K562 (cell line): ENCODE measurements at regions not wholly inside any gene's neighbourhood (a gene's known extent, or its start where the extent isn't known, plus 50 kb on each side); places are given as distances from the start of the nearest gene placed in this dataset.

Experiments
- ATAC-seq: fragments of 200-7000 bp; cut with Tn5 transposase; 3 replicates; pipeline ENCODE4 v1.9.1; 2020; ENCODE audit warnings: moderate library complexity
- BruUV-seq: library from RNA; stranded (reverse); fragments of 400-500 nt; replicated peaks from 2 replicates; lab custom pipeline; 2021; lab: Mats Ljungman, UMichigan
- CTCF ChIA-PET: fragments of 300-600 bp; formaldehyde crosslinking; extraction: SDS; loops from one replicate; lab custom pipeline; 2021; ENCODE audit warnings: low intra/inter-chr PET ratio; lab: Yijun Ruan, JAX
- POLR2A ChIA-PET: fragments of 300-600, 350-650 bp; sonication (Branson Sonifier 250); formaldehyde crosslinking; extraction: SDS; loops from one replicate; lab custom pipeline; 2021; ENCODE audit warnings: antibody characterized with exemption, inconsistent platforms; lab: Yijun Ruan, JAX
- DNase-seq, 4 experiments: peaks; one replicate each; pipeline versions ENCODE4 v3.0.0 to v3.0.0-alpha.2; 2011 to 2018; ENCODE audit warnings: low spot score in 3 of 4, mixed read lengths in 3 of 4; ENCODE audit errors: extremely low read depth in 1 of 4
- FAIRE-seq: peaks from 2 replicates; lab custom pipeline; 2011; peaks lifted over from hg19 to GRCh38; lab: Jason Lieb, UNC
- H2AFZ ChIP-seq: 2 replicates; pipeline ENCODE4 v1.6.0; 2011; ENCODE audit warnings: low read depth, low read length, control low read depth, inconsistent platforms
- H3K27ac ChIP-seq: fragments of 200-600 bp; 3 replicates; pipeline ENCODE4 v1.8.0; 2011; ENCODE audit warnings: low read depth, mild to moderate bottlenecking, control low read depth, inconsistent platforms, low read length, moderate library complexity, mixed read lengths; ENCODE audit errors: extremely low read depth
- H3K27me3 ChIP-seq, 2 experiments: fragments of 300-600 bp in 1 of 2; 2 replicates in 1 of 2; 3 replicates in 1 of 2; pipeline versions ENCODE4 v1.6.0 to v1.8.0; 2011; ENCODE audit warnings: inconsistent platforms in 2 of 2, low read length in 2 of 2, mild to moderate bottlenecking in 1 of 2, mixed read lengths in 1 of 2, moderate library complexity in 1 of 2; ENCODE audit not compliant: control insufficient read depth in 2 of 2, insufficient read depth in 2 of 2
- H3K36me3 ChIP-seq: fragments of 300-600 bp; 3 replicates; pipeline ENCODE4 v1.8.0; 2011; ENCODE audit warnings: mild to moderate bottlenecking, low read length, inconsistent platforms; ENCODE audit not compliant: control insufficient read depth, insufficient read depth
- H3K4me1 ChIP-seq, 2 experiments: fragments of 200-600 bp in 1 of 2; replicated peaks in 1 of 2; 2 replicates in 1 of 2; 3 replicates in 1 of 2; pipeline versions ENCODE4 v1.5.1 to v1.8.0; 2011; ENCODE audit warnings: inconsistent platforms in 2 of 2, low read length in 2 of 2, mild to moderate bottlenecking in 1 of 2, mixed read lengths in 1 of 2, moderate library complexity in 1 of 2; ENCODE audit not compliant: control insufficient read depth in 2 of 2, insufficient read depth in 2 of 2
- H3K4me2 ChIP-seq: 2 replicates; pipeline ENCODE4 v1.6.1; 2011; ENCODE audit warnings: low read length, control low read depth, inconsistent platforms, mixed read lengths; ENCODE audit not compliant: insufficient read depth
- H3K4me3 ChIP-seq: fragments of 200-600 bp; sonication (generic), shearing (Covaris generic); 2 replicates; pipeline ENCODE4 v1.5.1; 2016; ENCODE audit warnings: control low read depth, inconsistent platforms
- H3K79me2 ChIP-seq: fragments of 200-600 bp; 3 replicates; pipeline ENCODE4 v1.8.0; 2011; ENCODE audit warnings: low read length, inconsistent platforms; ENCODE audit not compliant: control insufficient read depth, insufficient read depth
- H3K9ac ChIP-seq, 2 experiments: 2 replicates each; pipeline versions ENCODE4 v1.6.0 to v1.6.1; 2011; ENCODE audit warnings: low read depth in 2 of 2, low read length in 2 of 2, control low read depth in 1 of 2, inconsistent platforms in 1 of 2, mild to moderate bottlenecking in 1 of 2, mixed read lengths in 1 of 2; ENCODE audit not compliant: insufficient read depth in 1 of 2
- H3K9me1 ChIP-seq: one replicate; pipeline ENCODE4 v1.6.0; 2011; ENCODE audit warnings: inconsistent platforms, mild to moderate bottlenecking, low read length, moderate library complexity; ENCODE audit not compliant: control insufficient read depth, insufficient read depth
- H3K9me3 ChIP-seq: replicated peaks from 2 replicates; pipeline ENCODE4 v1.5.1; 2011; ENCODE audit warnings: low read depth, low read length, inconsistent platforms; ENCODE audit not compliant: control insufficient read depth, insufficient read depth
- H4K20me1 ChIP-seq: replicated peaks from 2 replicates; pipeline ENCODE4 v1.6.1; 2011; ENCODE audit warnings: low read length, inconsistent platforms, mixed read lengths; ENCODE audit not compliant: control insufficient read depth, insufficient read depth
- CTCFL ChIP-seq: IDR thresholded peaks from 2 replicates; pipeline ENCODE4 v1.6.1; 2011; ENCODE audit warnings: borderline replicate concordance, low read depth, mild to moderate bottlenecking, moderate library complexity, low read length; ENCODE audit not compliant: insufficient read depth, poor library complexity, severe bottlenecking
- DNMT1 ChIP-seq: fragments of 450-650 bp; IDR thresholded peaks from 2 replicates; pipeline ENCODE4 v1.6.1; 2016; ENCODE audit warnings: antibody characterized with exemption, mild to moderate bottlenecking
- E2F1 ChIP-seq: sonication (generic); formaldehyde crosslinking; IDR thresholded peaks from 2 replicates; pipeline ENCODE4 v1.8.1; 2023; ENCODE audit warnings: mild to moderate bottlenecking, missing genetic modification reagents, moderate library complexity
- EP300 ChIP-seq: IDR thresholded peaks from 2 replicates; pipeline ENCODE4 v1.6.1; 2012; ENCODE audit warnings: low read length, improper control_type of control experiment
- HEY1 ChIP-seq: fragments of 250-450 bp; sonication (Bioruptor Pico); IDR thresholded peaks from 2 replicates; pipeline ENCODE4 v1.5.0; 2020; ENCODE audit warnings: mild to moderate bottlenecking, moderate library complexity, borderline replicate concordance
- MXI1 ChIP-seq: IDR thresholded peaks from 2 replicates; pipeline ENCODE4 v1.6.1; 2011; ENCODE audit warnings: low read depth, mild to moderate bottlenecking, improper control_type of control experiment, low read length
- NCOA6 ChIP-seq: fragments of 450-650 bp; IDR thresholded peaks from 2 replicates; pipeline ENCODE4 v1.6.1; 2017; ENCODE audit warnings: mild to moderate bottlenecking
- NFE2L1 ChIP-seq: fragments of 450-650 bp; IDR thresholded peaks from 2 replicates; pipeline ENCODE4 v1.6.1; 2016; ENCODE audit warnings: missing genetic modification characterization, low read depth, mild to moderate bottlenecking, missing compliant biosample characterization, moderate library complexity, borderline replicate concordance
- NFRKB ChIP-seq: fragments of 450-650 bp; IDR thresholded peaks from 2 replicates; pipeline ENCODE4 v1.6.1; 2016; ENCODE audit warnings: low read depth
- NR2F6 ChIP-seq: fragments of 450-650 bp; formaldehyde crosslinking; IDR thresholded peaks from 2 replicates; pipeline ENCODE4 v1.4.0; 2020; ENCODE audit warnings: mild to moderate bottlenecking
- SLC30A9 ChIP-seq: fragments of 250-450 bp; sonication (Bioruptor Pico); IDR thresholded peaks from 2 replicates; pipeline ENCODE4 v1.8.0; 2022; ENCODE audit warnings: mild to moderate bottlenecking, moderate library complexity
- XRCC5 ChIP-seq: fragments of 200-400 bp; formaldehyde crosslinking; IDR thresholded peaks from 2 replicates; pipeline ENCODE4 v1.6.1; 2017; ENCODE audit warnings: low read depth, mild to moderate bottlenecking, low read length
- ZNF512 ChIP-seq: IDR thresholded peaks from 2 replicates; pipeline ENCODE4 v1.6.1; 2016; ENCODE audit warnings: missing genetic modification characterization, missing compliant biosample characterization
- ZNF668 ChIP-seq: fragments of 250-450 bp; sonication (Bioruptor Pico); IDR thresholded peaks from 2 replicates; pipeline ENCODE4 v1.8.0; 2022; ENCODE audit warnings: mild to moderate bottlenecking, inconsistent platforms
- ZNF778 ChIP-seq: fragments of 450-650 bp; formaldehyde crosslinking; IDR thresholded peaks from 2 replicates; pipeline ENCODE4 v1.4.0; 2020; ENCODE audit warnings: mild to moderate bottlenecking, moderate library complexity
- ZZZ3 ChIP-seq: fragments of 450-650 bp; IDR thresholded peaks from 2 replicates; pipeline ENCODE4 v1.6.1; 2016; ENCODE audit warnings: antibody characterized with exemption, mild to moderate bottlenecking, moderate library complexity
- WGBS: fragments of 100-300 bp; shearing (Covaris generic); methylation state at CpG from one replicate; pipeline ENCODE4 v1.1.6; 2016; ENCODE audit warnings: low coverage, mixed read lengths; ENCODE audit not compliant: insufficient coverage; ENCODE audit errors: missing lambda C conversion rate; 5-methylcytosine and 5-hydroxymethylcytosine counted together
- in situ Hi-C: fragments of 300-500 bp; cut with MboI; formaldehyde crosslinking; loops from 4 replicates; pipeline ENCODE4 v1.15.0; 2018; ENCODE audit warnings: inconsistent platforms, mixed read lengths
- intact Hi-C: fragments of 100-400 bp; cut with micrococcal nuclease; formaldehyde crosslinking; loops from 2 replicates; pipeline ENCODE4 v1.14.2; 2022

- no peak for TF ChIP-seq E2F1
- no peak for TF ChIP-seq CTCFL
- TF ChIP-seq NR2F6 (CRISPR knock-in tag) = no peak
- no peak for TF ChIP-seq SLC30A9 (CRISPR knock-in tag)
- TF ChIP-seq HEY1 (CRISPR knock-in tag) = no peak
- no peak for TF ChIP-seq EP300
- no peak for TF ChIP-seq MXI1
- TF ChIP-seq XRCC5 = no peak
- TF ChIP-seq ZNF668 (CRISPR knock-in tag) = no peak
- TF ChIP-seq DNMT1 = no peak
- TF ChIP-seq ZNF512 (tag) = no peak
- no peak for TF ChIP-seq NFE2L1 (tag)
- TF ChIP-seq NCOA6 = no peak
- TF ChIP-seq ZNF778 = no peak
- TF ChIP-seq ZZZ3 = no peak
- no peak for TF ChIP-seq NFRKB
- Histone ChIP-seq H3K27ac (no peak overlapping the region), H3K9me1 (no peaks in the 10 kb centered on the region), H3K4me3 (no peak overlapping the region), H3K79me2 (no peaks in the 10 kb centered on the region), H3K4me2 (no peak overlapping the region), H4K20me1 (no peaks in the 10 kb centered on the region; the same call in 1 of the 2 replicates), H2AFZ (no peak overlapping the region), H3K36me3 (no peaks in the 10 kb centered on the region), H3K9me3 (no peaks in the 10 kb centered on the region), H3K4me1 (no peaks in the 10 kb centered on the region), H3K9ac (no peak overlapping the region), H3K27me3 (no peaks in the 10 kb centered on the region)
- no peak for ATAC-seq
- CTCF ChIA-PET = no interaction called here
- WGBS = 5% methylated on average over 5 of the region's 5 CpGs
- no peak for DNase-seq
- no peak for FAIRE-seq
- in situ Hi-C loops (no loop called here), intact Hi-C loops (no loop called here)
- BruUV-seq = no TSS peak
- POLR2A ChIA-PET = no interaction called here
Measured at GRCh38 chr11:116400081-116400480, 372.7 kb downstream of the BUD13 start.
